H1 (cell line): ENCODE measurements at regions not wholly inside any gene's neighbourhood (a gene's known extent, or its start where the extent isn't known, plus 50 kb on each side); places are given as distances from the start of the nearest gene placed in this dataset.

Experiments used
- CTCF ChIA-PET: fragments of 300-600 bp; sonication (Branson Sonifier 250); formaldehyde crosslinking; loops from one replicate; lab custom pipeline; 2021; ENCODE audit not compliant: partially characterized antibody; lab: Charles Lee
- POLR2A ChIA-PET: fragments of 300-600 bp; sonication (Branson Sonifier 250); formaldehyde crosslinking; loops from one replicate; lab custom pipeline; 2021; ENCODE audit warnings: inconsistent platforms; ENCODE audit not compliant: partially characterized antibody; lab: Charles Lee
- DNase-seq, 2 experiments: peaks; one replicate each; pipeline versions ENCODE4 v3.0.0 to v3.0.0-alpha.2; 2010 to 2022; ENCODE audit warnings: low spot score in 2 of 2, low read depth in 1 of 2, mixed read lengths in 1 of 2
- FAIRE-seq: peaks from 2 replicates; lab custom pipeline; 2011; peaks lifted over from hg19 to GRCh38; lab: Jason Lieb, UNC
- H2AFZ ChIP-seq: 2 replicates; pipeline ENCODE4 v1.8.1; 2012; ENCODE audit warnings: low read length, inconsistent platforms
- H2AK5ac ChIP-seq: 2 replicates; pipeline ENCODE4 v1.6.1; 2013; ENCODE audit warnings: low read depth, low read length
- H2BK120ac ChIP-seq: replicated peaks from 2 replicates; pipeline ENCODE3; 2013; ENCODE audit warnings: low read depth, low read length, inconsistent platforms
- H2BK12ac ChIP-seq: 2 replicates; pipeline ENCODE4 v1.6.1; 2013; ENCODE audit warnings: low read depth, low read length
- H2BK15ac ChIP-seq: 2 replicates; pipeline ENCODE4 v1.6.1; 2013; ENCODE audit warnings: low read length
- H2BK20ac ChIP-seq: 2 replicates; pipeline ENCODE4 v1.6.1; 2013; ENCODE audit warnings: low read length
- H2BK5ac ChIP-seq: 2 replicates; pipeline ENCODE4 v1.6.1; 2013; ENCODE audit warnings: low read depth, low read length
- H3K14ac ChIP-seq: 2 replicates; pipeline ENCODE4 v1.6.1; 2013; ENCODE audit warnings: inconsistent platforms; ENCODE audit not compliant: insufficient read length
- H3K18ac ChIP-seq: 2 replicates; pipeline ENCODE4 v1.6.1; 2013; ENCODE audit warnings: low read length; ENCODE audit errors: extremely low read depth
- H3K23ac ChIP-seq: 2 replicates; pipeline ENCODE4 v1.6.1; 2013; ENCODE audit warnings: inconsistent platforms; ENCODE audit not compliant: insufficient read length
- H3K23me2 ChIP-seq: 2 replicates; pipeline ENCODE4 v1.6.1; 2013; ENCODE audit warnings: low read depth, low read length
- H3K27ac ChIP-seq: 2 replicates; pipeline ENCODE4 v1.6.1; 2011; ENCODE audit warnings: low read depth, low read length, inconsistent platforms
- H3K27me3 ChIP-seq, 4 experiments: replicated peaks in 1 of 4; 1 replicate in 1 of 4; 2 replicates in 3 of 4; pipeline versions ENCODE4 v1.6.1 to v1.8.1; 2011 to 2013; ENCODE audit warnings: low read length in 3 of 4, mild to moderate bottlenecking in 3 of 4, inconsistent platforms in 2 of 4, mixed read lengths in 2 of 4, moderate library complexity in 1 of 4; ENCODE audit not compliant: control insufficient read depth in 3 of 4, insufficient read depth in 3 of 4; ENCODE audit errors: extremely low read depth in 1 of 4
- H3K36me3 ChIP-seq, 4 experiments: 2 replicates each; pipeline versions ENCODE4 v1.6.1 to v1.8.1; 2011 to 2013; ENCODE audit warnings: mild to moderate bottlenecking in 4 of 4, low read length in 3 of 4, moderate library complexity in 2 of 4, control low read depth in 1 of 4, inconsistent platforms in 1 of 4; ENCODE audit not compliant: insufficient read depth in 4 of 4, control insufficient read depth in 2 of 4
- H3K4ac ChIP-seq: replicated peaks from 2 replicates; pipeline ENCODE3; 2013; ENCODE audit warnings: low read length, low read depth, mixed read lengths, inconsistent platforms; ENCODE audit not compliant: insufficient read length
- H3K4me1 ChIP-seq, 4 experiments: replicated peaks in 1 of 4; 1 replicate in 1 of 4; 2 replicates in 3 of 4; pipeline versions ENCODE4 v1.6.1 to v1.8.1; 2011 to 2013; ENCODE audit warnings: low read length in 3 of 4, inconsistent platforms in 2 of 4, mixed read lengths in 1 of 4; ENCODE audit not compliant: insufficient read depth in 4 of 4, control insufficient read depth in 3 of 4
- H3K4me2 ChIP-seq, 2 experiments: 2 replicates each; pipeline versions ENCODE4 v1.6.1 to v1.8.1; 2011 to 2013; ENCODE audit warnings: low read depth in 2 of 2, low read length in 2 of 2, control low read depth in 1 of 2, inconsistent platforms in 1 of 2, mild to moderate bottlenecking in 1 of 2; ENCODE audit not compliant: insufficient read depth in 1 of 2
- H3K4me3 ChIP-seq, 4 experiments: fragments of 200-600, 300-600 bp in 1 of 4; sonication (generic), shearing (Covaris generic), sonication (Bioruptor Twin) in 1 of 4; 2 replicates each; pipeline versions ENCODE4 v1.5.1 to v1.8.1; 2011 to 2016; ENCODE audit warnings: low read length in 4 of 4, low read depth in 3 of 4, control low read depth in 2 of 4, inconsistent platforms in 2 of 4, mild to moderate bottlenecking in 2 of 4, mixed read lengths in 1 of 4, moderate library complexity in 1 of 4; ENCODE audit not compliant: insufficient read depth in 2 of 4; ENCODE audit errors: extremely low read depth in 1 of 4
- H3K56ac ChIP-seq: replicated peaks from 2 replicates; pipeline ENCODE3; 2013; ENCODE audit warnings: low read depth, mild to moderate bottlenecking, mixed read lengths, low read length, inconsistent platforms; ENCODE audit not compliant: insufficient read length
- H3K79me1 ChIP-seq: 2 replicates; pipeline ENCODE4 v1.6.1; 2013; ENCODE audit warnings: low read depth, low read length, control low read depth
- H3K79me2 ChIP-seq, 2 experiments: 2 replicates each; pipeline versions ENCODE4 v1.6.1 to v1.8.1; 2012 to 2013; ENCODE audit warnings: low read length in 2 of 2, mild to moderate bottlenecking in 2 of 2, inconsistent platforms in 1 of 2; ENCODE audit not compliant: insufficient read depth in 2 of 2, control insufficient read depth in 1 of 2
- H3K9ac ChIP-seq, 4 experiments: replicated peaks in 1 of 4; 1 replicate in 1 of 4; 2 replicates in 3 of 4; pipeline versions ENCODE4 v1.6.1 to v1.8.1; 2011 to 2013; ENCODE audit warnings: low read depth in 3 of 4, low read length in 3 of 4, control low read depth in 2 of 4, mild to moderate bottlenecking in 2 of 4, moderate library complexity in 2 of 4, inconsistent platforms in 1 of 4; ENCODE audit errors: extremely low read depth in 1 of 4
- H3K9me3 ChIP-seq, 2 experiments: 2 replicates each; pipeline versions ENCODE4 v1.6.1 to v1.8.1; 2012 to 2013; ENCODE audit warnings: mild to moderate bottlenecking in 2 of 2, moderate library complexity in 2 of 2, control low read depth in 1 of 2, inconsistent platforms in 1 of 2, low read depth in 1 of 2, low read length in 1 of 2, mixed read lengths in 1 of 2; ENCODE audit not compliant: insufficient read depth in 2 of 2
- H4K20me1 ChIP-seq, 2 experiments: replicated peaks in 1 of 2; 2 replicates each; pipeline versions ENCODE3 to v1.8.1; 2011 to 2013; ENCODE audit warnings: inconsistent platforms in 2 of 2, low read length in 2 of 2, mild to moderate bottlenecking in 1 of 2; ENCODE audit not compliant: insufficient read depth in 2 of 2, control insufficient read depth in 1 of 2
- H4K5ac ChIP-seq: 2 replicates; pipeline ENCODE4 v1.6.1; 2013; ENCODE audit warnings: low read length, low read depth, mixed read lengths, inconsistent platforms; ENCODE audit not compliant: insufficient read length
- H4K8ac ChIP-seq: 2 replicates; pipeline ENCODE4 v1.8.0; 2013; ENCODE audit warnings: mild to moderate bottlenecking, moderate library complexity, low read length, inconsistent platforms; ENCODE audit not compliant: insufficient read depth; ENCODE audit errors: extremely low read depth
- H4K91ac ChIP-seq: replicated peaks from 2 replicates; pipeline ENCODE3; 2013; ENCODE audit warnings: low read length, mixed read lengths, inconsistent platforms; ENCODE audit not compliant: insufficient read length
- BCL11A ChIP-seq, 2 experiments: IDR thresholded peaks; one replicate each; pipeline ENCODE4 v1.6.1; 2011; ENCODE audit warnings: low read depth in 2 of 2, low read length in 2 of 2, mild to moderate bottlenecking in 2 of 2
- HDAC2 ChIP-seq, 2 experiments: fragments of 300-600 bp in 1 of 2; sonication (generic) in 1 of 2; IDR thresholded peaks; 2 replicates each; pipeline ENCODE4 v1.6.1; 2011 to 2012; ENCODE audit warnings: low read depth in 2 of 2, low read length in 2 of 2, mild to moderate bottlenecking in 2 of 2, moderate library complexity in 2 of 2, borderline replicate concordance in 1 of 2, inconsistent platforms in 1 of 2
- PHF8 ChIP-seq: fragments of 200-600 bp; sonication (generic); conservative IDR thresholded peaks from 2 replicates; pipeline ENCODE4 v1.7.1; 2012; ENCODE audit warnings: low read depth, mild to moderate bottlenecking, inconsistent platforms, low read length, moderate library complexity
- RNF2 ChIP-seq: fragments of 200-900, 300-1000 bp; sonication (generic); IDR thresholded peaks from 2 replicates; pipeline ENCODE4 v1.7.1; 2016; ENCODE audit warnings: borderline replicate concordance, low read depth, mild to moderate bottlenecking, antibody characterized with exemption, low read length; ENCODE audit not compliant: poor library complexity, severe bottlenecking; ENCODE audit errors: missing control alignments
- SRF ChIP-seq: IDR thresholded peaks from 2 replicates; pipeline ENCODE4 v1.6.1; 2011; ENCODE audit warnings: mild to moderate bottlenecking, low read depth, low read length, moderate library complexity
- SUZ12 ChIP-seq: fragments of 200-600 bp; sonication (generic); IDR thresholded peaks from 2 replicates; pipeline ENCODE4 v1.6.1; 2012; ENCODE audit warnings: mild to moderate bottlenecking, inconsistent platforms, low read length, moderate library complexity, mixed read lengths
- TBP ChIP-seq: IDR thresholded peaks from 2 replicates; pipeline ENCODE4 v1.6.1; 2011; ENCODE audit warnings: low read depth, low read length, improper control_type of control experiment
- TCF12 ChIP-seq: IDR thresholded peaks from 2 replicates; pipeline ENCODE4 v1.6.1; 2011; ENCODE audit warnings: low read depth, mild to moderate bottlenecking, low read length
- WGBS, 2 experiments: shearing (Covaris generic) in 1 of 2; methylation state at CpG; one replicate each; pipeline versions ENCODE4 v1.1.6 to v1.1.7; 2013 to 2015; ENCODE audit warnings: low lambda C conversion rate in 2 of 2, mixed read lengths in 2 of 2, inconsistent platforms in 1 of 2, low coverage in 1 of 2, missing lambda C conversion rate in 1 of 2; ENCODE audit not compliant: insufficient replicate concordance in 2 of 2, insufficient coverage in 1 of 2, insufficient read length in 1 of 2; ENCODE audit errors: extremely low coverage in 1 of 2, missing lambda C conversion rate in 1 of 2; 5-methylcytosine and 5-hydroxymethylcytosine counted together

DNA sequence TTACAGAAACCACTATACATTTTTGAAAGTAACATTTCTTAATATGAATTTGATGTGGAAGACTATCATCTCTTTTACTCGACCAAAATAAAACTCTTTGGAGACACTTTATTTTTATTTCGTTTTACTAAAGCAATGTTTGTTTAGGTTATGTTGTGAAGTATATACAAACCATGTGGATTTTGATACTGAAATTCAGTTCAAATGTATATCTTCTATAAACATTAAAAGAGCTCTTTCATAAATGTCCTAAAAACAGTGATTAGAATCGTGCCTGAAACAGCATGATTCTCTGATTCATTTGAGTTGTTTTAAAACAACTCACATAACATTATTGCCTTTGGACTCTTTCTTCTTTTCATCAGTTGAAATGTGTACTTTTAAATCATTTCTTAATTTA lies 373.7 kb upstream of the GOLIM4 start:
- H3K4me1 ChIP-seq: peaks cover 0 to 4% (median 1%) of the 10 kb centered on the region in 4 experiments; a peak in 2 of 7 replicates
- H3K79me2 ChIP-seq: no peaks in the 10 kb centered on the region
- no peaks in the 10 kb centered on the region for H4K20me1 ChIP-seq
- H3K23me2 ChIP-seq: no peaks in the 10 kb centered on the region
- no peak for DNase-seq
- no peak overlapping the region for H4K91ac ChIP-seq
- no peak overlapping the region for H2BK12ac ChIP-seq
- ChIA-PET POLR2A (no interaction called here), CTCF (interaction anchor here (0.9 to 1.7 kb wide), 5 partner anchors 221 to 483 kb away, joined by 3 to 8 read pairs (median 3); no protein-coding TSS in a partner anchor)
- no peak overlapping the region for H3K18ac ChIP-seq
- H3K4me2 ChIP-seq: no peak overlapping the region
- H3K27ac ChIP-seq: no peak overlapping the region
- no peak overlapping the region for H4K5ac ChIP-seq
- WGBS, 2 experiments: 85% methylated on average over 3 of the region's 3 CpGs; no CpG with 5 or more reads in 1 of the 2 experiments
- no peak overlapping the region for H2BK15ac ChIP-seq
- H2BK20ac ChIP-seq: no peak overlapping the region
- H3K9me3 ChIP-seq: no peaks in the 10 kb centered on the region
- H2BK5ac ChIP-seq: no peak overlapping the region
- H2AK5ac ChIP-seq: no peak overlapping the region
- no peaks in the 10 kb centered on the region for H3K79me1 ChIP-seq
- no peak for TF ChIP-seq SRF
- no peak for TF ChIP-seq RNF2
- no peak for TF ChIP-seq HDAC2 (IDR thresholded peaks at IDR 0.05; ENCODE audit: borderline replicate concordance in 1 of 2, low read depth in 2 of 2, low read length in 2 of 2)
- no peak for TF ChIP-seq PHF8
- no peak for TF ChIP-seq SUZ12
- no peak for TF ChIP-seq BCL11A (IDR thresholded peaks at IDR 0.05; ENCODE audit: low read depth in 2 of 2, low read length in 2 of 2)
- no peak for TF ChIP-seq TBP
- no peak for TF ChIP-seq TCF12
- H3K9ac ChIP-seq: no peak overlapping the region
- peaks cover 0 to 1% (median 0%) of the 10 kb centered on the region in 4 experiments; a peak in 1 of 7 replicates for H3K27me3 ChIP-seq
- H2AFZ ChIP-seq: no peak overlapping the region
- no peak overlapping the region for H3K56ac ChIP-seq
- H4K8ac ChIP-seq: no peak overlapping the region
- H3K14ac ChIP-seq: no peak overlapping the region
- no peak overlapping the region for H3K4ac ChIP-seq
- FAIRE-seq: no peak
- H2BK120ac ChIP-seq: no peak overlapping the region
- H3K36me3 ChIP-seq: no peaks in the 10 kb centered on the region
- H3K23ac ChIP-seq: no peak overlapping the region
- no peak overlapping the region for H3K4me3 ChIP-seq
